ENCODE measurements at regions not wholly inside any gene's neighbourhood (a gene's known extent, or its start where the extent isn't known, plus 50 kb on each side); places are given as distances from the start of the nearest gene placed in this dataset.

DNA sequence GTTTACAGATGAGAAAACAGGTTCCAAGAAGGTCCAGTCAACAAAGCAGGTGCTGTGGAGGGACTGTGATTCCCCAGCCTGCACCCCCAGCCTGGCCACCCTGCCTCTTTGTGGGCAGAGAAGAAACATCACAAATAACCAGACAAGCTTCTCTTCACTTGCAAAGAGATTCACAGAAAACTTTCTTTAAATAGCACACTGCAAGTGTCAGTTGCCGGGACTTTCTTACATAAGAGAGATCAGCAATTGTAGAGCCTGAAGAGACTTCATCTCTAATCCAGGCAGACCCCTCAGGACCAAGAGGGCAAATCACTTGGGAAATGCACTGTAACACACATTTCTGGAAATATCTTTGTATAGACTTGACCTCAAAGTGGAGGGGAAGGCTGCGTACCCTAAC is 207.9 kb upstream of the CHRNA7 start:
- intact Hi-C loops (cut with micrococcal nuclease; ENCODE audit: unreplicated experiment): no loop called here
- H3K4me1 Mint-ChIP-seq (ENCODE audit: low read depth, unreplicated experiment): no peaks in the 10 kb centered on the region
- no peaks in the 10 kb centered on the region for H3K9me3 Mint-ChIP-seq (ENCODE audit: unreplicated experiment)
- TF ChIP-seq, protein P1, sequence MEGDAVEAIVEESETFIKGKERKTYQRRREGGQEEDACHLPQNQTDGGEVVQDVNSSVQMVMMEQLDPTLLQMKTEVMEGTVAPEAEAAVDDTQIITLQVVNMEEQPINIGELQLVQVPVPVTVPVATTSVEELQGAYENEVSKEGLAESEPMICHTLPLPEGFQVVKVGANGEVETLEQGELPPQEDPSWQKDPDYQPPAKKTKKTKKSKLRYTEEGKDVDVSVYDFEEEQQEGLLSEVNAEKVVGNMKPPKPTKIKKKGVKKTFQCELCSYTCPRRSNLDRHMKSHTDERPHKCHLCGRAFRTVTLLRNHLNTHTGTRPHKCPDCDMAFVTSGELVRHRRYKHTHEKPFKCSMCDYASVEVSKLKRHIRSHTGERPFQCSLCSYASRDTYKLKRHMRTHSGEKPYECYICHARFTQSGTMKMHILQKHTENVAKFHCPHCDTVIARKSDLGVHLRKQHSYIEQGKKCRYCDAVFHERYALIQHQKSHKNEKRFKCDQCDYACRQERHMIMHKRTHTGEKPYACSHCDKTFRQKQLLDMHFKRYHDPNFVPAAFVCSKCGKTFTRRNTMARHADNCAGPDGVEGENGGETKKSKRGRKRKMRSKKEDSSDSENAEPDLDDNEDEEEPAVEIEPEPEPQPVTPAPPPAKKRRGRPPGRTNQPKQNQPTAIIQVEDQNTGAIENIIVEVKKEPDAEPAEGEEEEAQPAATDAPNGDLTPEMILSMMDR (IDR thresholded peaks at IDR 0.05; ENCODE audit: insufficient read depth in 1 of 2, low read depth in 1 of 2, low read length in 1 of 2, severe bottlenecking in 1 of 2, unreplicated experiment in 1 of 2): no peak
- DNase-seq: no peak
- Histone ChIP-seq H3K9me3 (no peaks in the 10 kb centered on the region), H3K27me3 (replicated peaks; ENCODE audit: control insufficient read depth, insufficient read depth, low read length) (no peaks in the 10 kb centered on the region), H3K4me3 (ENCODE audit: low read depth, low read length) (no peak overlapping the region), H3K36me3 (ENCODE audit: control insufficient read depth, insufficient read depth, low read length) (no peaks in the 10 kb centered on the region), H3K4me1 (no peaks in the 10 kb centered on the region)
- H3K27ac Mint-ChIP-seq (ENCODE audit: unreplicated experiment): no peak overlapping the region
- H3K36me3 Mint-ChIP-seq (ENCODE audit: insufficient read depth, unreplicated experiment): no peaks in the 10 kb centered on the region
- BruUV-seq (replicated peaks): no TSS peak
- H3K27me3 Mint-ChIP-seq (ENCODE audit: insufficient read depth, unreplicated experiment): peaks cover 6% of the 10 kb centered on the region
- H3K4me3 Mint-ChIP-seq (ENCODE audit: unreplicated experiment): no peak overlapping the region
- CTCF ChIA-PET: no interaction called here
- POLR2A ChIA-PET: no interaction called here

DNA sequence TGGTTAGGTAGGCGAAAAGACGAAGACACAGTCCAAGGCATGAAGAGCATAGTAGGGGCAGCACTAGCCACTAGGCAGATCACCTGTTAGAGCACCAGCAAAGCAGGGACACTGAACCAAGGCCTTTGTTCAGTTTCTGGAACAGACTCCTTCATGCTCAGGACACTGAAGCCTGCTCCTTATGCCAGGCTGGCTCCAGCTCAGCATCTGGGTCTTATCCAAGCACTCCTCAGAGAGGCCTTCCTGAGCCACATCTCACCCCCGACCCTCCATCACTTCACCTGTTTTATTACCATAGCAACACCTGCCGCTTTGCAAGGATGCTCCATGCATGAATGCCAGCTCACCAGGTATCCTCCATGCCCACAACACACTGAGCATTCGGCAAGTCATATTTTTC is 206.3 kb upstream of the CHRNA7 start:
- Mint-ChIP-seq H3K27ac (ENCODE audit: unreplicated experiment) (no peak overlapping the region), H3K36me3 (ENCODE audit: insufficient read depth, unreplicated experiment) (no peaks in the 10 kb centered on the region), H3K4me1 (ENCODE audit: low read depth, unreplicated experiment) (no peaks in the 10 kb centered on the region), H3K27me3 (ENCODE audit: insufficient read depth, unreplicated experiment) (peaks cover 6% of the 10 kb centered on the region), H3K9me3 (ENCODE audit: unreplicated experiment) (no peaks in the 10 kb centered on the region), H3K4me3 (ENCODE audit: unreplicated experiment) (no peak overlapping the region)
- H3K9me3 ChIP-seq: no peaks in the 10 kb centered on the region
- no peaks in the 10 kb centered on the region for H3K4me1 ChIP-seq
- no peaks in the 10 kb centered on the region for H3K27me3 ChIP-seq (replicated peaks; ENCODE audit: control insufficient read depth, insufficient read depth, low read length)
- H3K4me3 ChIP-seq (ENCODE audit: low read depth, low read length): no peak overlapping the region
- intact Hi-C loops (cut with micrococcal nuclease; ENCODE audit: unreplicated experiment): no loop called here
- DNase-seq: no peak
- ChIA-PET POLR2A (no interaction called here), CTCF (no interaction called here)
- BruUV-seq (replicated peaks): no TSS peak
- TF ChIP-seq, protein P1 (IDR thresholded peaks at IDR 0.05; ENCODE audit: insufficient read depth in 1 of 2, low read depth in 1 of 2, low read length in 1 of 2, severe bottlenecking in 1 of 2, unreplicated experiment in 1 of 2): no peak
- no peaks in the 10 kb centered on the region for H3K36me3 ChIP-seq (ENCODE audit: control insufficient read depth, insufficient read depth, low read length)

DNA sequence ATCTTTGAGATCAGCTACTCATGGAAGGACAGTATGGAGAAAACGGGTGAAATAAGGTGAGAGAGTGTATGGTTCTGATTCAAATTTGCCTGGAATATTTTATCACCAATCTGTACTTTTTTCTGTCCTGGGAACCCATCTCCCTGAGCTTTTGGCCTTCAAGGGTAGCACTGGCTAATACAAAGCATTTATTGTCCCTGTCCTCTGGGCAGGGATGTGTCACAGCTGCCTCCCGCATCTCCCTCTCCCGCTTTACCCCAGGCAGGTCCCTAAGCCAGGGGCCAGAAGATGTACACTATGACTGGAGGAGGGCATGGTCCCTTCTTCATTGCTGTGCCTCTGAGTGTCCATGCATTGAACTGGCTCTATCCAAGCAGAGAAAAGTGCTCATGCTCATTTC is 201.7 kb upstream of the CHRNA7 start:
- Histone ChIP-seq H3K4me1 (no peaks in the 10 kb centered on the region), H3K27me3 (replicated peaks; ENCODE audit: control insufficient read depth, insufficient read depth, low read length) (no peaks in the 10 kb centered on the region)

More for the DNA sequence above, 201.7 kb upstream of the CHRNA7 start:
- H3K4me1 Mint-ChIP-seq (ENCODE audit: low read depth, unreplicated experiment): no peaks in the 10 kb centered on the region
- H3K27me3 Mint-ChIP-seq (ENCODE audit: insufficient read depth, unreplicated experiment): peaks cover 3% of the 10 kb centered on the region
- DNase-seq: no peak
- TF ChIP-seq, protein P1 (IDR thresholded peaks at IDR 0.05; ENCODE audit: insufficient read depth in 1 of 2, low read depth in 1 of 2, low read length in 1 of 2, severe bottlenecking in 1 of 2, unreplicated experiment in 1 of 2): no peak
- Histone ChIP-seq H3K4me3 (ENCODE audit: low read depth, low read length) (no peak overlapping the region), H3K36me3 (ENCODE audit: control insufficient read depth, insufficient read depth, low read length) (no peaks in the 10 kb centered on the region), H3K9me3 (no peaks in the 10 kb centered on the region)
- H3K9me3 Mint-ChIP-seq (ENCODE audit: unreplicated experiment): no peaks in the 10 kb centered on the region
- no peak overlapping the region for H3K4me3 Mint-ChIP-seq (ENCODE audit: unreplicated experiment)
- H3K36me3 Mint-ChIP-seq (ENCODE audit: insufficient read depth, unreplicated experiment): no peaks in the 10 kb centered on the region
- ChIA-PET CTCF (no interaction called here), POLR2A (no interaction called here)
- no TSS peak for BruUV-seq (replicated peaks)
- intact Hi-C loops (cut with micrococcal nuclease; ENCODE audit: unreplicated experiment): no loop called here
- H3K27ac Mint-ChIP-seq (ENCODE audit: unreplicated experiment): no peak overlapping the region
